Epithelial cell of esophagus (primary cell): ENCODE measurements at regions not wholly inside any gene's neighbourhood (a gene's known extent, or its start where the extent isn't known, plus 50 kb on each side); places are given as distances from the start of the nearest gene placed in this dataset.

ENCODE experiments used
- DNase-seq: peaks from one replicate; pipeline ENCODE4 v3.0.0; 2010; ENCODE audit warnings: low read depth
- H3K4me3 ChIP-seq: 2 replicates; pipeline ENCODE4 v1.5.1; 2011; ENCODE audit warnings: mild to moderate bottlenecking, low read length, control low read depth
- TF ChIP-seq, protein P1 (sequence below): IDR thresholded peaks from 2 replicates; pipeline ENCODE4 v1.5.1; 2011; ENCODE audit warnings: low read depth, mild to moderate bottlenecking, low read length, control low read depth, inconsistent platforms; ENCODE audit not compliant: insufficient read depth; ENCODE audit errors: missing control alignments

DNA sequence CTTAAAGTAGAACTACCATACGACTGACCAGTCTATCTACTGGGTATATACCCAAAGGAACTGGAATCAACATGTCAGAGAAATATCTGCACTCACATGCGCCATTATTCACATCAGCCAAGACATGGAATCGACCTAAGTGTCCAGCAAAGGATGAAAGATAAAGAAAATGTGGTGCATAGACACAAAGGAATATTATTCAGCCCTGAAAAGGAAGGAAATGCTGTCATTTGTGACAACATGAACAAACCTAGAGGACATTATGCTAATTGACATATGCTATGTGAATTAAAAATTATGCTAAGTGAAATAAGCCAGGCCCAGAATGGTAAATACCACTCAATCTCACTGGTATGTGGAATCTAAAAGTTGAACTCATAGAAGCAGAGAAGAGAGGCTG is 123.7 kb downstream of the KLF6 start:
- TF ChIP-seq, protein P1, sequence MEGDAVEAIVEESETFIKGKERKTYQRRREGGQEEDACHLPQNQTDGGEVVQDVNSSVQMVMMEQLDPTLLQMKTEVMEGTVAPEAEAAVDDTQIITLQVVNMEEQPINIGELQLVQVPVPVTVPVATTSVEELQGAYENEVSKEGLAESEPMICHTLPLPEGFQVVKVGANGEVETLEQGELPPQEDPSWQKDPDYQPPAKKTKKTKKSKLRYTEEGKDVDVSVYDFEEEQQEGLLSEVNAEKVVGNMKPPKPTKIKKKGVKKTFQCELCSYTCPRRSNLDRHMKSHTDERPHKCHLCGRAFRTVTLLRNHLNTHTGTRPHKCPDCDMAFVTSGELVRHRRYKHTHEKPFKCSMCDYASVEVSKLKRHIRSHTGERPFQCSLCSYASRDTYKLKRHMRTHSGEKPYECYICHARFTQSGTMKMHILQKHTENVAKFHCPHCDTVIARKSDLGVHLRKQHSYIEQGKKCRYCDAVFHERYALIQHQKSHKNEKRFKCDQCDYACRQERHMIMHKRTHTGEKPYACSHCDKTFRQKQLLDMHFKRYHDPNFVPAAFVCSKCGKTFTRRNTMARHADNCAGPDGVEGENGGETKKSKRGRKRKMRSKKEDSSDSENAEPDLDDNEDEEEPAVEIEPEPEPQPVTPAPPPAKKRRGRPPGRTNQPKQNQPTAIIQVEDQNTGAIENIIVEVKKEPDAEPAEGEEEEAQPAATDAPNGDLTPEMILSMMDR: no peak
- no peak for DNase-seq

DNA sequence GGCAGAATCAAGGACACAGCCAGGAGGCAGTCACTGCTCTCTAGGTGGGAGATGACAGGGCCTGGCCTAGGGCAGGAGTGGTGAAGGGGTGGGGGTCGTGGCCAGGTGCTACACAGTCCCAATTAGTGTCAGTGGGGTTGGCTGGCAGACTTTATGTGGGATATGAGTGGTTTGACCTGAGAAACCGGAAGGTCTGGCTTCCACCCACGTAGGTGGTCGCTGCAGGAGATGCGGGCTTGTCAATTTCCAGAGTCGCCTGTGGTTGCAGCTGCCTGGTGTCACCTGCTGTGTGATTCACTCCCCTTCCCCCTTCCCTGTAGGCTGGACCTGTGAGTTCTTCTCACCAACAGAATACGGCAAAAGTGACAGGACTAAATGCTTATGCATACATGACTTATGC is 124.3 kb downstream of the KLF6 start:
- no peak overlapping the region for H3K4me3 ChIP-seq
- no peak for DNase-seq
- TF ChIP-seq, protein P1: no peak

More for the DNA sequence above, 123.7 kb downstream of the KLF6 start:
- H3K4me3 ChIP-seq: no peak overlapping the region

DNA sequence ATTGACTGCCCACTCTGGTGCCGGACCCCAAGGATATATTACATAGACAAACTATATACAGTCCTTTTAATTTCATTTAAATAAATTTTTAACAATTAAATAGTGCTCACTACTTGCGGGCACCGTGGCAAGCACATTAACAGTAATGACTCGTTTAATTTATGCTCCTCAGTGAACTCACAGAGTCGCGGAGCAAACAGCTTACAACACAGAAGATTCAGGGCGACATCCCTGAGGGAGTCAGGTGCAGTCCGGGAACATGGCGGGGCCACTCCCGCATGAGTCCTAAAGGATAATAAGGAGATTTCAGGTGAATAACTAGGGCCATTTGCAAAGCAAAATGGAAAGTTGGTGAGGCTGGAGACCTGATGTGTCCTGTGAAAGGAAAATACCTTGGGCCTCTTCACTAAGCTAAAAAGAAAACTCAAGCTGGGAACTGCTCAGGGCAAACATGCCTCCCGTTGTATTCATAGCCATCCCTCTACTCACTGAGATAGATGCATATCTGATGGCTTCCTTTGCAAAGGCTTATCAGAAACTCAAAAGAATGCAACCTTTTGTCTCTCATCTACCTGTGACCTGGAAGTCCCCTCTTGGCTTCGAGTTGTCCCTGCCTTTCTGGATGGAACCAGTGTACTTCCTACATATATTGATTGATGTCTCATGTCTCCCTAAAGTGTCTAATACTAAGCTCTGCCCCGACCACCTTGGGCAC is 125.6 kb downstream of the KLF6 start:
- TF ChIP-seq, protein P1: no peak
- no peak overlapping the region for H3K4me3 ChIP-seq
- no peak for DNase-seq

DNA sequence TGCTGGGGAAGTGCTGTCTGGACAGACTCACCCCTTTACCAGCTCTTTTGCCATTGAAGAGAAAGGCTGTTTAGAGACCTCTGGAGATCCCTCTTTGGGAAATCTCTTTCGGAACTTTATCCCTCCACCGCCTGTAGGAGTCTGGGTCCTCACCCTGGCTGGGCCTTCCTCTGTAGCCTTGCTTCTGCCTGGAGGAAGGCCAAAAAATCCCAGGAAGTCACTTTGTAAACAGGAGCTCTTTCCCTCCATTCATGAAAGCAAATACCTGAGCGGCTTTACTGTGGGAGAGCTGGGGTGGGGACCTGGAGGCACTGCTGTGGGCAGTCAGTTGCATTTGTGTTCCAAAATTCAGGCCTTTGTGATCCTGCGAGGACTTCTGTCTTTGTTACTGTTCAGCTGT is 126.2 kb downstream of the KLF6 start:
- TF ChIP-seq, protein P1: no peak
- no peak for DNase-seq
- H3K4me3 ChIP-seq: no peak overlapping the region

DNA sequence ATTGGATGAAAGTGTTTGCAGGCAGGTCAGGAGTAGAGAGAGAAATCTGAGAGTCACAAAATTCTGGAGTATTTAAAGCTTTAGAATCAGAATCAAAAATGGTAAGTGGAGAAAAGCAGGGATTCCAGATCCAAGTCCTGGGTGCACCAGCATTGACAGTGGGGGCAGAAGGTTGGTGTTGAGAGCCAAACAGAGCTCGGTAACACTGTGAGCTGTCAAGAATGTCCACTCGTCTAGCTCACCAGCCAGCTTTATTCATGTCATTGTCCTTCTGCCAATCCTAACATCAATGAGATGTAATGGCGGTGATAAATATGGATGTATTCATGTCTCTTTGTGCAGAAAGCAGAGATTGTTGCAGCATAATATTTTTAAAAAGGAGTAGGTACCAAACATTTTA is 128.8 kb downstream of the KLF6 start:
- H3K4me3 ChIP-seq: no peak overlapping the region
- TF ChIP-seq, protein P1: no peak
- no peak for DNase-seq

DNA sequence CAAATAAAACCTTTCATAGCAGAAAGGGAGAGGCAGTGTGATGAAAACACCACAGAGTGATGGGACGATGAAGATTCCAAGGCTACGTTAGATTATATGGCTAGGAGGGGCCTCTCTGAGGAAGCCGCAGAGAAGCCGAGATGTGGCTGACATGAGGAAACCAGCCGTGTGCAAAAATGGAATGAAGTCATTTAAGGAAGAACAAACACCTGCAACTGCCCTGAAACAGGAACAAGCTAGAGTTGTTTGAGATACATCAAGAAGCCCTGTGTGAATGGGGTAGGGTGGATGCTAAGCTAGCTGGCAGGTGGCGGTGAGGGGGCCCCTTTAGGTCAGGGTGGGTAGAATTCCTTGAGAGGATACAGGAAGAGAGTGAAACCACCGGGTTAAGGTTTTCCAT is 129.5 kb downstream of the KLF6 start:
- TF ChIP-seq, protein P1: no peak
- DNase-seq: no peak
- H3K4me3 ChIP-seq: no peak overlapping the region

DNA sequence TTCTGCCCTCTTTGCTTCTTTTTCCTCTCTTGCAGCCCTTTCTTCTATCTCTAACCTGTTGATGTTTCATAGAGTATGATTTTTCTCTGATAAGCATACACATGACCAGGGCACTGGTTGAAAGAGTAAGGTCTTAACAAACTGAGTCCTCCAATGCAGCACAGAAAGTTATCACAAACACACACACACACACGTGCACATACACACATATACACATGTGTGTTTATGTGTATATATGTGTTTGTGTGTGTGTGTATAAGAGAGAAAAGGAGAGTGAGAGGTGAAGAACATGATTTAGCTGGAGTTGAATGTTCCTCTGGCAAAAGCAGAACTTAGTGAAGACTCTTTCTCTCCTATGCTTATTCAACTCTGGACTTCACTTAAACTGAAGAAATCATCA is 130.0 kb downstream of the KLF6 start:
- H3K4me3 ChIP-seq: no peak overlapping the region
- DNase-seq: no peak
- TF ChIP-seq, protein P1: no peak
